Right forelimb (tissue), 1 donor: ENCODE measurements at regions not wholly inside any gene's neighbourhood (a gene's known extent, or its start where the extent isn't known, plus 50 kb on each side); places are given as distances from the start of the nearest gene placed in this dataset.

Experiments
- DNase-seq: peaks from one replicate; pipeline ENCODE4 v3.0.0-alpha.2; 2018

- no peak for DNase-seq
These were observed 64.6 kb upstream of the PIM1 start for GRCh38 chr6:37105148-37106050.

GRCh38 chr6:37106051-37106363 is 63.9 kb upstream of the PIM1 start:
- DNase-seq: no peak

- no peak for DNase-seq
These were observed 63.4 kb upstream of the PIM1 start for GRCh38 chr6:37106554-37106953.

- no peak for DNase-seq
These were observed 62.9 kb upstream of the PIM1 start for GRCh38 chr6:37106982-37107491.

- DNase-seq: no peak
These were observed 60.0 kb upstream of the PIM1 start for GRCh38 chr6:37109714-37110499.

- DNase-seq: no peak
These were observed 59.2 kb upstream of the PIM1 start for GRCh38 chr6:37110500-37111461.

GRCh38 chr6:37113976-37114375 is 56.0 kb upstream of the PIM1 start:
- no peak for DNase-seq

GRCh38 chr6:37114612-37115011 is 55.3 kb upstream of the PIM1 start:
- no peak for DNase-seq

GRCh38 chr6:37115236-37115895 is 54.6 kb upstream of the PIM1 start:
- no peak for DNase-seq

GRCh38 chr6:37116326-37116725 is 53.6 kb upstream of the PIM1 start:
- DNase-seq: no peak

GRCh38 chr6:37119387-37119886 is 50.5 kb upstream of the PIM1 start:
- DNase-seq: no peak
